Osteoblast (primary cell): ENCODE measurements at regions not wholly inside any gene's neighbourhood (a gene's known extent, or its start where the extent isn't known, plus 50 kb on each side); places are given as distances from the start of the nearest gene placed in this dataset.
"Not testable (repeated sequence)": the region's sequence is repeated elsewhere in the genome, so short reads cannot be mapped to it uniquely, and the experiment has no call there.

Experiments used
- DNase-seq: peaks from one replicate; pipeline ENCODE4 v3.0.0; 2011; ENCODE audit warnings: low spot score, mixed read lengths; ENCODE audit not compliant: insufficient read length; ENCODE audit errors: missing footprints
- H2AFZ ChIP-seq: 2 replicates; pipeline ENCODE4 v1.6.0; 2011; ENCODE audit warnings: mild to moderate bottlenecking, low read length
- H3K27ac ChIP-seq: 2 replicates; pipeline ENCODE4 v1.5.1; 2011; ENCODE audit warnings: mild to moderate bottlenecking, low read depth, low read length, moderate library complexity
- H3K27me3 ChIP-seq: 2 replicates; pipeline ENCODE4 v1.6.0; 2012; ENCODE audit warnings: mild to moderate bottlenecking, control low read depth, inconsistent platforms, low read length, moderate library complexity; ENCODE audit not compliant: insufficient read depth
- H3K36me3 ChIP-seq: 2 replicates; pipeline ENCODE4 v1.5.1; 2011; ENCODE audit warnings: mild to moderate bottlenecking, low read length, control low read depth, moderate library complexity; ENCODE audit not compliant: insufficient read depth
- H3K4me1 ChIP-seq: 2 replicates; pipeline ENCODE4 v1.5.1; 2011; ENCODE audit warnings: mild to moderate bottlenecking, low read length, control low read depth, moderate library complexity; ENCODE audit not compliant: insufficient read depth
- H3K4me2 ChIP-seq: 2 replicates; pipeline ENCODE4 v1.6.0; 2011; ENCODE audit warnings: mild to moderate bottlenecking, low read length; ENCODE audit not compliant: insufficient read depth
- H3K4me3 ChIP-seq: fragments of 200-600 bp; sonication (generic); 3 replicates; pipeline ENCODE4 v1.5.1; 2012; ENCODE audit warnings: mild to moderate bottlenecking, low read length, inconsistent platforms; ENCODE audit not compliant: insufficient read depth
- H3K79me2 ChIP-seq: 2 replicates; pipeline ENCODE4 v1.6.0; 2012; ENCODE audit warnings: mild to moderate bottlenecking, low read length, control low read depth, inconsistent platforms; ENCODE audit not compliant: insufficient read depth
- H3K9me3 ChIP-seq: 2 replicates; pipeline ENCODE4 v1.5.1; 2011; ENCODE audit warnings: low read depth, low read length, control low read depth
- H4K20me1 ChIP-seq: 2 replicates; pipeline ENCODE4 v1.6.0; 2012; ENCODE audit warnings: mild to moderate bottlenecking, low read length, control low read depth; ENCODE audit not compliant: insufficient read depth
- CTCF ChIP-seq: IDR thresholded peaks from 2 replicates; pipeline ENCODE4 v1.5.1; 2011; ENCODE audit warnings: mild to moderate bottlenecking, low read depth, low read length, moderate library complexity; ENCODE audit errors: extremely low read depth

GRCh38 chr18:43341014-43341413 is 63.7 kb upstream of the SYT4 start:
- H3K27me3 ChIP-seq: no peaks in the 10 kb centered on the region
- H2AFZ ChIP-seq: no peak overlapping the region
- no peaks in the 10 kb centered on the region for H3K79me2 ChIP-seq
- no peaks in the 10 kb centered on the region for H3K4me1 ChIP-seq
- H3K27ac ChIP-seq: no peak overlapping the region
- TF ChIP-seq CTCF: no peak
- DNase-seq: no peak
- no peak overlapping the region for H3K4me3 ChIP-seq
- no peaks in the 10 kb centered on the region for H3K36me3 ChIP-seq
- H3K4me2 ChIP-seq: no peak overlapping the region
- H4K20me1 ChIP-seq: no peaks in the 10 kb centered on the region
- no peaks in the 10 kb centered on the region for H3K9me3 ChIP-seq

GRCh38 chr18:43350176-43350575 is 72.9 kb upstream of the SYT4 start:
- Histone ChIP-seq H3K4me2 (no peak overlapping the region), H3K9me3 (no peaks in the 10 kb centered on the region), H3K4me3 (no peak overlapping the region), H4K20me1 (no peaks in the 10 kb centered on the region), H3K27me3 (no peaks in the 10 kb centered on the region), H2AFZ (no peak overlapping the region), H3K79me2 (no peaks in the 10 kb centered on the region), H3K27ac (no peak overlapping the region), H3K4me1 (no peaks in the 10 kb centered on the region), H3K36me3 (no peaks in the 10 kb centered on the region)
- DNase-seq: no peak
- TF ChIP-seq CTCF: no peak

GRCh38 chr18:43364535-43364934 is 87.2 kb upstream of the SYT4 start:
- Histone ChIP-seq H3K4me2 (no peak overlapping the region), H3K36me3 (no peaks in the 10 kb centered on the region), H3K4me1 (no peaks in the 10 kb centered on the region), H2AFZ (no peak overlapping the region), H3K27me3 (no peaks in the 10 kb centered on the region), H3K9me3 (no peaks in the 10 kb centered on the region), H3K27ac (no peak overlapping the region), H4K20me1 (no peaks in the 10 kb centered on the region), H3K79me2 (no peaks in the 10 kb centered on the region), H3K4me3 (no peak overlapping the region)
- DNase-seq: no peak
- no peak for TF ChIP-seq CTCF

- no peaks in the 10 kb centered on the region for H3K9me3 ChIP-seq
- H3K27ac ChIP-seq: no peak overlapping the region
- H3K36me3 ChIP-seq: no peaks in the 10 kb centered on the region
- no peak for TF ChIP-seq CTCF
- DNase-seq: no peak
- no peaks in the 10 kb centered on the region for H3K4me1 ChIP-seq
- H3K4me3 ChIP-seq: no peak overlapping the region
- H3K4me2 ChIP-seq: no peak overlapping the region
- H3K27me3 ChIP-seq: no peaks in the 10 kb centered on the region
- no peaks in the 10 kb centered on the region for H3K79me2 ChIP-seq
- H4K20me1 ChIP-seq: no peaks in the 10 kb centered on the region
- H2AFZ ChIP-seq: no peak overlapping the region
Observed at GRCh38 chr18:43367895-43368294, 90.6 kb upstream of the SYT4 start.

- H3K27ac ChIP-seq, H3K4me3 ChIP-seq, H2AFZ ChIP-seq, H3K79me2 ChIP-seq, H3K4me2 ChIP-seq, H3K4me1 ChIP-seq, H3K36me3 ChIP-seq, DNase-seq, H3K27me3 ChIP-seq, H4K20me1 ChIP-seq, H3K9me3 ChIP-seq: not testable (repeated sequence)
Observed at GRCh38 chr18:43369311-43369710, 92.0 kb upstream of the SYT4 start.
